ENCODE measurements at regions not wholly inside any gene's neighbourhood (a gene's known extent, or its start where the extent isn't known, plus 50 kb on each side); places are given as distances from the start of the nearest gene placed in this dataset.
A peak's percentile ranks its signal among the peaks of the same experiment; 100 is the strongest.

DNA sequence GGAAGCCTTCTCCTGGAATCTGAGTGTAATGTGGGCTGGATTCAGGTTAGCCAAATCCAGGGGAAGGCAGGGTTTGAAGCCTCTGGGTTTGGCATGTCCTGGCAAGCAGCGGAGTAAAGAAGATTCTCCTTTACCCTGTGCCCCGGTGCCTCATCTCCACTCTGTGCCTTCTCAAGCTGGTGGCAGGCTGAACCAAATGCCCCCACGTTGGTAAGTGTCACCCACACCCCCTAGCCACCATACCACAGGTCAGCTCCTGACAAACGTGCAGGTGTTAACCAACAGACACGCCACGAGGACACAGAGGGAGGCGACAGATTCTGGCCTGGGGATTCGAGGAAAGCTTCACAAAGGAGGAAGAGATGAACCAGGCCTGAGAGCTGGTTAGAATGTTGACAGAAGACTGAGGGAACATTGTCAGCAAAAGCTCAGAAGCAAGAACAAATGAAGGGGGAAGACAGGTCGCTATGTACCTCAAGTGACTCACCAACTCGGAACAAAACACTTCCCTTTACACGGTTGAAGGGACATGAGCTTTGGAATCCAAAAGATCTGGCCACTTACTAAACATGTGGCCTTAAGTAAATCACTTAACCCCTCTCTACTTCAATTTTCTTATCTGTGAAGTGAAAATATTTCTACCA lies 85.2 kb upstream of the LCLAT1 start:
- Histone ChIP-seq H3K27ac (peak overlapping the region in 6 of 11 experiments; percentile 6 to 44 (median 38); a peak in 10 of 22 replicates), H3K4me1 (peaks cover 24 to 41% (median 32%) of the 10 kb centered on the region in 10 experiments), H3K4me2 (peak overlapping the region; percentile 56 to 82 (median 66)), H3K27me3 (no peaks in the 10 kb centered on the region), H3K9me3 (replicated peaks in 1 of 11) (no peaks in the 10 kb centered on the region), H3K36me3 (no peaks in the 10 kb centered on the region), H4K20me1 (no peaks in the 10 kb centered on the region), H3K4me3 (no peak overlapping the region), H3K9ac (no peak overlapping the region)
- no peak for TF ChIP-seq Cebpa-rat (IDR thresholded peaks at IDR 0.05)

GRCh38 chr2:30362468-30363081 lies 84.5 kb upstream of the LCLAT1 start:
- Histone ChIP-seq H3K36me3 (no peaks in the 10 kb centered on the region), H3K9ac (no peak overlapping the region), H3K9me3 (replicated peaks in 1 of 11) (no peaks in the 10 kb centered on the region), H3K4me3 (no peak overlapping the region), H3K4me1 (peaks cover 24 to 48% (median 33%) of the 10 kb centered on the region in 10 experiments), H4K20me1 (no peaks in the 10 kb centered on the region), H3K27ac (peak overlapping the region in 5 of 11 experiments; percentile 6 to 44 (median 40); a peak in 5 of 22 replicates), H3K4me2 (peak overlapping the region; percentile 56 to 82 (median 66)), H3K27me3 (no peaks in the 10 kb centered on the region)
- TF ChIP-seq Cebpa-rat (IDR thresholded peaks at IDR 0.05), result no peak

GRCh38 chr2:30363406-30363805 lies 83.6 kb upstream of the LCLAT1 start:
- TF ChIP-seq Cebpa-rat (IDR thresholded peaks at IDR 0.05), result no peak
- Histone ChIP-seq H3K4me1 (peaks cover 24 to 48% (median 33%) of the 10 kb centered on the region in 10 experiments), H3K9ac (no peak overlapping the region), H3K9me3 (replicated peaks in 1 of 11) (no peaks in the 10 kb centered on the region; a peak in 1 of 22 replicates), H3K4me3 (no peak overlapping the region), H4K20me1 (no peaks in the 10 kb centered on the region), H3K4me2 (no peak overlapping the region), H3K36me3 (no peaks in the 10 kb centered on the region), H3K27me3 (no peaks in the 10 kb centered on the region), H3K27ac (no peak overlapping the region)

DNA sequence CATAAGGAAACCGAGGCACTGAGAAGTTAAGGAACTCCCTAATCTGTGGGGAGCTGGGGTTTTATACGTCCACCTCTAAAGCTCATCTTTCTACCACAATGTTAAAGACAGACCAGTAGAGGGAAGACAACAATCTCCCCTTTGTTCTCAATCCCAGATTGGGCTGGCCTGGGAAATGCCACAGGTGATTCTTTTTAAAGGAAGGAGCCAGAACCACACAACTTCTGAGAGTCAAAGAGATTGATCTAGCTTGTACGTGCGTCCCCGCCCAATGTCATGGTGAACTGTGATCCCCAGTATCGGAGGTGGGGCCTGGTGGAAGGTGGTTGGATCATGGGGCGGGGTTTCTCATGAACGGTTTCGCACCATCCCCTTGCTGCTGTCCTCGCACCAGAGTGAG lies 81.8 kb upstream of the LCLAT1 start:
- Histone ChIP-seq H3K4me3 (no peak overlapping the region), H3K9ac (no peak overlapping the region), H3K27ac (no peak overlapping the region), H3K4me1 (peaks cover 24 to 48% (median 33%) of the 10 kb centered on the region in 10 experiments), H3K36me3 (no peaks in the 10 kb centered on the region), H3K27me3 (no peaks in the 10 kb centered on the region), H3K9me3 (replicated peaks in 1 of 11) (no peaks in the 10 kb centered on the region; a peak in 1 of 22 replicates), H3K4me2 (peak overlapping the region in 2 of 11 experiments; percentile 72; a peak in 3 of 22 replicates), H4K20me1 (no peaks in the 10 kb centered on the region)
- TF ChIP-seq Cebpa-rat (IDR thresholded peaks at IDR 0.05), result no peak

GRCh38 chr2:30366199-30366691 lies 80.8 kb upstream of the LCLAT1 start:
- peak overlapping the region; percentile 34 to 72 (median 60) for H3K4me2 ChIP-seq
- H3K27me3 ChIP-seq, result no peaks in the 10 kb centered on the region
- no peak for TF ChIP-seq Cebpa-rat (IDR thresholded peaks at IDR 0.05)
- peaks cover 24 to 43% (median 30%) of the 10 kb centered on the region in 10 experiments for H3K4me1 ChIP-seq
- H3K9ac ChIP-seq, result no peak overlapping the region
- peak overlapping the region in 2 of 11 experiments; percentile 12 to 37; a peak in 3 of 22 replicates for H3K27ac ChIP-seq
- H4K20me1 ChIP-seq, result no peaks in the 10 kb centered on the region
- H3K4me3 ChIP-seq, result no peak overlapping the region
- H3K36me3 ChIP-seq, result no peaks in the 10 kb centered on the region
- H3K9me3 ChIP-seq (replicated peaks in 1 of 11), result no peaks in the 10 kb centered on the region; a peak in 1 of 22 replicates

- Histone ChIP-seq H3K4me3 (no peak overlapping the region), H3K9ac (no peak overlapping the region), H4K20me1 (no peaks in the 10 kb centered on the region), H3K27ac (peak overlapping the region in 1 of 11 experiments; percentile 37; a peak in 1 of 22 replicates), H3K27me3 (no peaks in the 10 kb centered on the region), H3K4me1 (peaks cover 13 to 31% (median 18%) of the 10 kb centered on the region in 10 experiments), H3K36me3 (no peaks in the 10 kb centered on the region), H3K9me3 (replicated peaks in 1 of 11) (no peaks in the 10 kb centered on the region; a peak in 1 of 22 replicates), H3K4me2 (peak overlapping the region in 3 of 11 experiments; percentile 69 to 72 (median 72); a peak in 4 of 22 replicates)
- TF ChIP-seq Cebpa-rat (IDR thresholded peaks at IDR 0.05), result no peak
Observed at GRCh38 chr2:30367232-30368070, 79.6 kb upstream of the LCLAT1 start.

GRCh38 chr2:30368258-30368657 lies 78.8 kb upstream of the LCLAT1 start:
- Histone ChIP-seq H3K4me3 (no peak overlapping the region), H4K20me1 (no peaks in the 10 kb centered on the region), H3K9ac (no peak overlapping the region), H3K27me3 (no peaks in the 10 kb centered on the region), H3K27ac (no peak overlapping the region), H3K4me2 (no peak overlapping the region), H3K4me1 (peaks cover 9 to 27% (median 13%) of the 10 kb centered on the region in 10 experiments), H3K36me3 (no peaks in the 10 kb centered on the region), H3K9me3 (replicated peaks in 1 of 11) (no peaks in the 10 kb centered on the region; a peak in 1 of 22 replicates)
- TF ChIP-seq Cebpa-rat (IDR thresholded peaks at IDR 0.05), result no peak

- Histone ChIP-seq H3K9ac (no peak overlapping the region), H3K9me3 (replicated peaks in 1 of 11) (no peaks in the 10 kb centered on the region; a peak in 1 of 22 replicates)
- TF ChIP-seq Cebpa-rat (IDR thresholded peaks at IDR 0.05), result no peak
Observed at GRCh38 chr2:30371028-30371689, 75.9 kb upstream of the LCLAT1 start.

More at GRCh38 chr2:30371028-30371689, 75.9 kb upstream of the LCLAT1 start:
- Histone ChIP-seq H3K4me2 (no peak overlapping the region), H3K4me1 (peaks cover 6 to 20% (median 8%) of the 10 kb centered on the region in 10 experiments), H4K20me1 (no peaks in the 10 kb centered on the region), H3K27me3 (no peaks in the 10 kb centered on the region), H3K27ac (no peak overlapping the region), H3K36me3 (no peaks in the 10 kb centered on the region), H3K4me3 (no peak overlapping the region)

Measured in BLaER1 treated with 17β-estradiol and CSF1 and Interleukin-3, amounts not matched to agents 10 nM and 100 nM (cell line).